ENCODE measurements at regions not wholly inside any gene's neighbourhood (a gene's known extent, or its start where the extent isn't known, plus 50 kb on each side); places are given as distances from the start of the nearest gene placed in this dataset.

DNA sequence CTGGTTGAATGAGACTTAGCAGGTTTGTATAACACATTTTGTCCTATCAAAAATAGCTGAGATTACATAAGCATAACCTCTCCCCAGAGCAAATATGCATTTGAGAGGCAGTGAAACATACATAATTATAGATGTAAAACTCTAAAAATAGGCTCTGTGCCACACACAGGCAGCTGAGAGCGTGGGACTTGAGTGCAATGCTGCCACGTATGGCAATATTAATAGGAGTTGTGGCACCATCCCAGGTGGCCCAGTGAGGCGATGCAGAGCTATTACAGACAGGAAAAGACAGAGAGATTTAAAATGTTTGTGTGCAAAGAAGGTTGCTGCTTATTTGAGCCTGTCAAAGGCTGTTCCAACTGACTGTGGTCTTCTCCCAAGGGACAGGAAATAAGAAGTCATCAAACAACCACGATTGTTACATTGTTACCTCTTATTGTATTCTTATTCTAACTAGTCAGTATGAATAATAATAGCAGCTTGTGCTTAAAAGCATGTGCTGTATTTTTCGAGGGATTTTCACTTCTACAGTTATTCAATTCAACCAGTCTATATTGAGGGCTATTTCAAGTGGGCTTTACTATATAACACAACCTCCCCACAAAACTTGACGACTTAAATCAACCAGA, 116.5 kb downstream of the SALL1 start:
- DNase-seq: no peak

DNA sequence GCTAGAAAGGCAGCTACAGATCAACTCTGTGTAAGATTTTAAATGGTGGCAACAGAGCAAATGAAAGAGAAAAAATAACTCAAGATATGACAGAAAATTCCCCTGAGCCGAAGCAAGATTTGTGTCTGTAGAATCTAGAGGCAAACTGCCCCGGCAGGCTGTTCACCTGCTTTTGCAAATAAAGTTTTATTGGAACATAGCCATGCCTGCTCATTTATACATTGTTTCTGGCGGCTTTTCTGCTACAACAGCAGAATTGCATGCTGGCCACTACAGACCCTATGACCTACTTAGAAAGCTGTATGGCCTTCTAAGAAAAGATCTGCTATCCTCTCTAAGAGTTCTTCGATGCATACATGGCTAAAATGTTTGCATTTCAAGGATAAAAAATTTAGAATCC, 119.5 kb downstream of the SALL1 start:
- DNase-seq: no peak

DNA sequence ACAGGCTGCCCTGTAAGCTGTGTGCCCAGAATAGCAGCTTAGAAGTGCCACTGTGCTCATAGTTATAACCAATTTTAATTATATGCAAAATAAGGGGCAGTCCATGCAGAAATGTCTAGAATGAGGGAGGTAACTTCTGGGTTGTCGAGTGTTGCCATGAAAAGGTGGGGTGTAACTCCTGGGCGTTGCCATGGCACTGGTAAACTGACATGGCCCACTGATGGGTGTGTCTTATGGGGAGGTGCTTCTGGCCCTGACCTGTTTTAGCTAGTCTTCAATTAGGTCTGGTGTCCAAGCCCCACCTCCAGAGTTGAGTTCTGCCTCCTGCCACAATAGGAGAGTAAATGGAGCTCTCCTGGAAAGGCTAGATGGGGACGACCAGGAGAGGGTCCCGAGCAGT, 120.6 kb downstream of the SALL1 start:
- DNase-seq: no peak

DNA sequence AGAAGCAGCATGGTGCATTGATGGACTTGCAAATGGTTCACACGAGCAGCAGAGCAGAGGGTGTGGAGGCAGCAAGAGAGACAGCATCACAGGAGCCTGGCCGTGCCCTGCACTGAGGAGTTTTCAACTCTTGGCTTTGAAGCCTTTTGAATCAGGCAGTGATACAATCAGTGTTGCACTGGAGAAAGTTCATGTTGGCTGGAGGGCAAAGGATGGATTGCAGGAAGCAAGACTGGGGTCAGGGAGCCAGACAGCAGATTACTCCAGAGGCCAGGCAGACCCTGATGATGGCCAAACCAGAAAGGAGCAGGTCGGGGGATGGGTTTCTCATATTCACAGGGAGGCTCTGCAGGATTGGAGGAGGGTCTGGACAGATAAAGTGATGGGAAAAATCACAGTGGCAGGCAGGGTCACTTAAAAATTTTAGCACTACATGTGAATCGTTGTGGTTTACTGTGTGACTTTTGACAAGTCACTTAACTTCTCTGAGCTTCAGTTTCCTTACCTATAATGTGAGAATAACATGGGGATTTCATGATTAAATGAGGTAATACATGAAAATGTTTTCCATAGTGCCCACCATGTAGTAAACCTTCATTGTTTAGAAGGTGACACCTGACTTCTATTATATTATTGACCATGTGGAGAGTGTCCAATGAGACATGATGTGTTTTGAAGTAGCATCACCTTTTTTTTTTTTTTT, 125.3 kb downstream of the SALL1 start:
- DNase-seq: no peak

DNA sequence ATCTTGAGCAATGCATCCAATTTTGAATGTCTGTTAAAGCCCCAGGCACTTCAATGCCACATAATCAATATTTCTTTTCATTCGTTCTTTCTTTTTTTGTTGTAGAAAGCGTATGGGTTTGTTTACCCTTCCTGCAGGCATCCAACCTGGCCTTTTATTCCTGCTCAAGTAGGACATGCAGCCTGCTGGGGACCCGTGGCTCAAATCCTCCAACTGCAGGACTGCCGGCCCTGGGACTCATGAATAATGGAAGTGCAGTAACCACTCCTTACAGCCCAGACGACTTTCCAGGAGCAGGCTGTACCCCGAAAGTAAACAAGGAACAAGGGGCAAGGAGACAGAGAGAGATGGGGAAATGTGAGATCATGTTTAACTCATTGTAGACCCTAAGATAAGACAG, 126.4 kb downstream of the SALL1 start:
- no peak for DNase-seq

DNA sequence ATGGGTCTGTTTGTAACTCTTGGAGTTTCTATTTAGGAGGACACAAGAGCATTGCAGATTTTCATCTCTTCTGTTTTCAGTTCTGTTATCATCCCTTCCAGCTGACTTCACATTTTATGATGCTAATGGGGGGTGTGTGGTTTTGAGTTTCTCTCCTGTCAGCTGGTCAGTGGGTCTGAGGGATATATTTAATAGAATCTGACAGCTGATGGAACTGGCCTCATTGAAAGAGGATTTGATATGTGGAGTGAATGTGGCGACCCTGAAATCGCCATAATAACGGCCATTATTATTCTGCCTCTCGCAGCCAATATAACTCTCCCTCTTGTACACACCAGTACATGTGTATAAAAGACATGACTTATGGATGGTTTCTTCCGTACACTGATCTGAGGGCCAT, 128.1 kb downstream of the SALL1 start:
- no peak for DNase-seq

DNA sequence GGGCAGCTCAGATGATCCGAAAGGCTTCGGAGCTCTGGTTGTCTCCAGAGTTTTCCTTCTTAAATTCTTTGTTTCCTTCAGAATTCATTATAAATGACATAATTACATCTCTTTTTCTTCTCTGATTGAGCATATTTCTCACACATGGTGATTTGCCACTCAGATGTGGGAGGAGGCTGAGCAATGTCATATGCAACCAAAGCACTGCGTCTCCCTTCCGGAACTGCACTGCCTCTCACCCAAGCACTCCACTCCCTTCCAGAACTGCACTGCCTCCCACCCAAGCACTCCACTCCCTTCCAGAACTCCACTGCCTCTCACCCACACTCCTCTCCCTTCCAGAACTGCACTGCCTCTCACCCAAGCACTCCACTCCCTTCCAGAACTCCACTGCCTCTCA, 131.5 kb downstream of the SALL1 start:
- DNase-seq: no peak

DNA sequence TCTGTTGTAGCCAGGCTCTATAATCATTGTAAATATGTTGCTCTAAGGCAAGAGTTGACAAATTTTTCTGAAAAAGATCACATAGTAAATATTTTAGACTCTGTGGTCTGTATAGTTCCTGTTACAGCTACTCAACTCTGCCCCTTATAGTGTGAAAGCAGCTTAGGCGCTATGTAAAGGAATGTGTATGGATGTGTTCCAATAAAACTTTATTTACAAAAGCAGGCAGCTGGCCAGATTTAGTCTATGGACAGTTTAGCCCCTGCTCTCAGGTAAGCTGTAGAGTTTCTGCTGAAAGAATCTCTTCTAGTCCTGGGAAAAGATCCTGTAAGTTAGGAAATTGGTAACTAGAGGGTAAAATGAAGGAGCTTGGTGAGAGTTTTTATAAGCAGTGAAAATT, 133.1 kb downstream of the SALL1 start:
- DNase-seq: no peak

DNA sequence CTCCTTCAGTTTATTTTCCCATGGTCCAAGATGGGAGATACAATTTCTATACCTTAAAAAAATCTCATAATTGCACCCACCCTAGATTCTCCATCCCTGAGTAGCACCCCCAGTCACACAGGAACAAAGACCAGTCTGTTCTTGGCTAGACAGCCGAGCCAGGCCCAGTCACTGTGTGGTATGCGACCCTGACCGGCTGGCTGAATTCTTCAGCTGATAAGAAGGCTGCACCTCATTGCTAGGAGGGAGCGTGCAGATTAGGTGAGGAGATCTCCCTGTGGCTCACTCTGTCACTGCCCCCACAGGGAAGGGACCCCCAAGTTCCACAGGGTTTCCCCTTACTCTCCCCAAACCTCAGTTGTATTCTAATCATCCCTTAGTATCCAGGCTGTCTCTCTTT, 138.7 kb downstream of the SALL1 start:
- DNase-seq: no peak

DNA sequence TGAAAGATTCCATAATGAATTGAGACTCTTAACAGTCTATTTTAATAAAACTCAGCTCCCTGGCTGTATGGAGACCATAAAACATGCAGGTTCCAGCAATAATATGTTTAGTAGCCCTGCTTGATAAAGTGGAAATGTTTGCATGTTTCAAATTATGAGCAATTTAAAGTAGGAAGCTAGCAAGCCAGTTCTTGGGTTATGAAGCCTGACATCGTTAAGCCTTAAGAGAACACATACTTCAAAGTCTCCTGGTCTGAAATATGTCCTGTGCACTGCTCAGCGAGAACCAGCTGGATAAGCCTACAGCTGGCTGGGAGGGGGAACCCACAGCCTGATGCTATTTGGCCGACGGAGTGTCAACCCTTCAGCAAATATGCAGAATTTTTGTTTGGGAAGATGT, 140.3 kb downstream of the SALL1 start:
- no peak for DNase-seq

DNA sequence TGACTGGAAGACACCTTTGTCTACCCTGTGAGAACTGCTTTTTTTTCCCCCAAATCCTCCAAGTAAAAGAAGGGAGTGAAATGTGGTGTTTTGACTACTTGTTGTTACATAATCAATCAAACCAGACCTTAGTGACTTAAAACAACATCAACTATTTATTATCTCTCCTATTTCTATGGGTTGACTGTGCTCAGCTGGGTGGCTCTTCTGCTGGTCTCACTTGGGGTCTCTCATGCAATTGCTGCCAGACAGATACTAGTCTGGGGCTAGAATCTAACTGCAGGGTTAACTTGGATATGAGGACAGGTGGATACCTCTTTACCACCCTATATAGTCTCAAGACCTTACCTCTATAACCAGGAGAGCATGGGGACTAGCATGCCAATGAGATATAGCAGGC, 141.3 kb downstream of the SALL1 start:
- no peak for DNase-seq

DNA sequence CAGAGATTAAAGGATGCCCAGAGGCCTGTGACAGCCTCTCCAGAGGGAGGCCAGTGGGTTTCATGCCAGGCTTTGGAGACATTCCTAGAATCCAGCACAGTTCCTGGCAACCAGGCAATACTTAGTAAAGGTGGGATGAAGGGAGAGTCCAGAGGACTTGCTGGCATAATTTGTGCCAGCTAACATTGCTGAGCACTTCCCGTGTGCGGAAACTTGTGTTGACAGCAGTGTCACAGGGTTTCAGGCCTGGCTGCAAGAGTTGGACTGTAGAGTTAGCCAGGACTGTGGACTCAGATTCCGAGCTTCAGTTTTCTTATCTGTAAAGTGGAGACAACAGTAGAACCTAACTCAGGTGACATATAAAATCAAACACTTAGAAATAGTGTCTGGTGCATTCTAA, 141.7 kb downstream of the SALL1 start:
- DNase-seq: no peak

DNA sequence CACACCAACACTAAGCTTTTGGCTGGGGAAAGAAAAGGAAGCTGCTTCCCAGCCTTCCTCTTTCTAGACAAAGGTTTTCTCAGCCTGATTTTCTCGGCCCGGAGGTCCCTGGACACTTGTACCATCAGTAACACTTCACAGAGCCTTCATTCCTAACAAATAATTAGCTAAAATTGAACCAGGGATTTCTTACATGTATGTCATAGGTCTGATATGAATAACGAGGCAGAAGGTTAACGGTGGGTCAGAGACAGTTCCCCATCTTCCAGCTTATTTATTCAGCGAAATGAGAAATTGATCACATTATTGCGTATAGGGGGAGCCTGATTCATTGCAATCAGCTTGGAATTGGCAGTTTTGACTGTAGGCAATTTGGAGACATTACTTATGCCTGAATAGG, 142.5 kb downstream of the SALL1 start:
- no peak for DNase-seq

DNA sequence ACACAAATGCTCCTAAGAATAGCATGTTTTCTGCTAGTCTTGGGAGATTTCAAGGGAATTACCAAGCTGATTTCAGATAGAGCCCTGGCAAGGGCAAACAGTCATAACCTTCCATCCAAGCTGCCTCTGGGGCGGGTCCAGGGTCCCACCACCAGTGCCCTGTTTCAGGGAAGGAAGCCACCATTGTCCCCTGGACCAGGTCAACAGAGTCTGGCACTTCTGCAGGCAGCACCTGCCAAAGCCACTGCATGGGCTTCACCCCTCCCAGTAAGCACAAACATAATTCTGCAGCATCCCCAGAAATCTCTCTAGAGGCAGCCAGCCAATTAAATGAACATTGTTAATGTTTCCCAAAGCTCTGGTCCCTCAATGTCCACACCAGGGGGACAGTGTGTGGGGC, 143.0 kb downstream of the SALL1 start:
- DNase-seq: no peak

DNA sequence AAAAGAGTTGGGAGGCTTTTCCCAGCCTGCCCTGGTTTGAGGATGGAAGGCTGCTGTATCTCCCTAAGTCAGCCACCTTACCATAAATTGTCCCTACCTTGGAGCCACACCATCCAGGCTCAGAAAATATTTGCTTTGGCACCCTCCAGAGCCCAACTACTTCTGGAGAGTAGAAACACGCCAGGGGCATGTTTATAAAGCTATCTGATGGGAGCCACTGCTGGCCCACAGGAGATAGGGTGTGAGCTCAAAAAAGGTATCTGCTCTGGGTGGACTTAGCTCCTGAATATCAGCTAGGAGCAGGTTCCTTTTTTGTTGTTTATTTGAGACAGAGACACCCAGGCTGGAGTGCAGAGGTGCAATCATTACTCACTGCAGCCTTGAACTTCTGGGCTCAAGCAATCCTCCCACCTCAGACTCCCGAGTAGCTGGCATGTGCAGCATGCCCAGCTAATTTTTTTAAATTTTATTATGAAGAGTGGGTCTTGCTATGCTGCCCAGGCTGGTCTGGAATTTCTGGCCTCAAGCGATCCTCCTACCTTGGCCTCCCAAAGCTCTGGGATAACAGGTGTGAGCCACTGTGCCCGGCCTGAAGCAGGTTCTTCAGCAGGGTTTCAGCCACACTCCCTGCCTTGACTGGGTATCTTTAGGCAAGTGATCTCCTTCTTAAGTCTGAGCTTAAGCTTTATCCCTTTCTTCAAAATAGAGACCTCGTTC, 147.1 kb downstream of the SALL1 start:
- DNase-seq: no peak

DNA sequence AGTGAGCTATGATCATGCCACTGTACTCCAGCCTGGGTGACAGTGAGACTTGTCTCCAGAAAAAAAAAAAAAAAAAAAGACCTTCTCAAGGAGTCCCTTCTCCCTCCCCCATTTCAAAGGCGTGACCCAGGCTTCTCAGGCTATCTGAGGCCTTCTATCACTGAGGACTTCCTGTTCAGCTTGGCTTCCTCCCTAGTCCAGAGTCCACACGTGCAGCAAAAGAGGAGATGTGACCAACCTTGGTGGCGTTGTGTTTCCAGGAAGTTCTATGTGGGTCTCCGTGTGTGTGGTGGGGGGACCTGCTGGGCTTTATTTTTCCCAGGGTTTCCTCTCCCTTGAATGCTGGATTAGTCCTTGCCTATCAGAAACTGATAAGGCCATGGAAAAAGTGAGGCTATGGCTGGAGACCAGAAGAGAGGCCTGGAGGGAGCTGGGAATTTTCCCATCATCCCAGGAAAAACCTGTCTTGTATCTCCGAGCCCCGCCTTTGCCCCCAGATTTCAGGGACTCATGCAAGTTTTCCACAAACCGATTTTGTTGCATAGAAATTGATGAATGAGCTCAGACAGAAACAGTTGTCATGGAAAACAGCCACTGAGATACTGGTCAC, 148.1 kb downstream of the SALL1 start:
- DNase-seq: no peak

DNA sequence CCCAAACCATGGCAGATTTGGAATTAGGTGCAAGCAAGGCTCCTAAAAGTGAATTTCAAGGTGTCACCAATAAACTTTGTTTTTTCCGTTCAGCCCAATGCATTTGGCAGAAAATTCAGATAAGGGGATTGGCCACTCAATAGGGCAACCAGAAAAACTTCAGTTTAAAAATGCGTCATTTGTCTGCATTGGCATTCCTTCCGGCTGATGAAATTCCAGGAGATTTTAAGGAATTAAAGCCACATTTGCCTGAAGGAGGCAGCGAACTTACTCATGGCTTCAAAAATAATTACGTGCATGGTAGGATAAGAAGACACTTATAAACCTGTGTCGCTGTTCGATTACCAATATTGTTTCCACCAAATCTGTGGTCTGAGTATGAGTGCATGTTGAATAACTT, 151.9 kb downstream of the SALL1 start:
- no peak for DNase-seq

DNA sequence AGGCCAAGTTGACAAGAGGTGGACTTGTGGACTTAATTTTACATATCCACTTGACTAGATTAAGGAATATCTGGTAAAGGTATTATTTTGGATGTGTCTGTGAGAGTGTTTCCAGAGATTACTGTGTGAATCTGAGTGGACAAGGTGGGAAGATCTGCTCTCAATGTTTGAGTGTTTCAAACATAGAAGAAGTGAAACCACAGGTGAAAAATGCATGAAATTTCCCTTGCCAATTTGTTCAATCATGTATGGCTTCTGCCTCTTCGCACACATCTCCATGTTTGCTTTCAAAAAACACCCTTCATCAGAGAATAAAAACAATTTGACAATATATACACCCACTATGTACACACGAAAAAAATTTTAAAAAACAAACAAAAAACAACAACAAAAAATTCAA, 152.7 kb downstream of the SALL1 start:
- DNase-seq: no peak

DNA sequence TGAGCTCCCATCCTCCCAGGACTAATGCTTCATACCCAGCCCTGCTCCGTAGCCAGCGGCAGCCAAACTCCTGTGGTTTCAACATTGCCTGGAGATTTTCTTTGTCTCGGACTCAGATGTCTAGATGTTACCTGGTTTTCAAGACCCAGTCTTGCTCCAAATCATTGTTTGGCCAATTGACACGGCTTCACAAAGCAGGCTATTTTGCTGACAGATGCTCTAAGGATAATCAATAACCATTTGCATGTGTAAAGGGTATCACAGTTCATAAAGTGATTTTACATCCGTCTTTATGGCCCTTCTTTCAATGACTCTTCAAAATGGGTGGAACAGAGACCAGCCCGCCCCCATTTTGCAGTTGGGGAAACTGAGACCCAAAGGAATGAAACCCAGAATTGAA, 153.4 kb downstream of the SALL1 start:
- DNase-seq: no peak

DNA sequence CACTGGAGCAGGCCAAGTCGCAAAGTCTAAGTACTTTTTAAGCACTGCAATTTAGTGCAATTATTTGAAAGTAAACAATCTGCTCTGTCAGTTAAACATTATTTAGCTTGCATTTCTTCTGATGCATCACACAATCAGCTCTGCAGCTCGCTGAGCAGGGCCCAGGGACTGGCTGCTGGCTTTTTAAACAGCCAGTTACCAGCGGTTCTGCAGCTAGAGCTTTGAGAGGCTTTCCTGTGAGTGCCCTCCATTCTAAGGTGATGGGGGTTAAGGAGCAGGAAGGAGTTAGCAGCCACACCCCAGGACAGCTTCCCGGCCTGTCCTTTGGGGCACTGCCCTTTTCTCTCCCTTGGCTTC, 154.3 kb downstream of the SALL1 start:
- DNase-seq: no peak

DNA sequence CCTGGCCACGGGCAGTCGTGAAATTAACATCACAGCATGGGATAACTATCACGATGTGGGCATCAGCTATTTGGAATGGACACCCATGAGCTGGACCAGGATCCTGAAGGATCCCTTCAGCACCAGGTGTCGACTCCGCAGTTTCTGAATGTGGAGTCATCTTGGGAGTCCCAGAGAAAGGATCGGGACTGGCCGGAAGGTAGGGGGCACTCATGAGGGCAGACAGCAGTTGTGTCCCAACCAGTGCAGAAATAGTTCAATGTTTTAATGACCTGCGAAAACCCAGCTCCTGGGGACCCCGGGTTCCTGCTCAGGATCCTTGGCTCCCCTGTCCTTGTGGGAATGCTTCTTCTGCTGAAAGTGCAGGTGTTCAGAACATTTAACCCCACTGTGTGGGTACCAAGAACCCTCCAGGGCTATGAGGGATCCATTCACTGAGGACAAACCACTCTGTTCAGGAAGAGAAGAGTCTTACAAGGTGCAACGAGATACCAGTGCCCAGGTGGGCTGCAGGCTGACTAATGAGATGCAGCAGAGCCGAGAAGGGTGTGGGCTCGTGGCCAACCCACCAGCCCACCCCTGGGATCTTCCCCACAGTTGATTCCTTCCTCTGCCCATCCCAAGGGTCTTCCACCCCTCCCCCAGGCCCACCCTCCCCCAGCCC, 154.8 kb downstream of the SALL1 start:
- no peak for DNase-seq

DNA sequence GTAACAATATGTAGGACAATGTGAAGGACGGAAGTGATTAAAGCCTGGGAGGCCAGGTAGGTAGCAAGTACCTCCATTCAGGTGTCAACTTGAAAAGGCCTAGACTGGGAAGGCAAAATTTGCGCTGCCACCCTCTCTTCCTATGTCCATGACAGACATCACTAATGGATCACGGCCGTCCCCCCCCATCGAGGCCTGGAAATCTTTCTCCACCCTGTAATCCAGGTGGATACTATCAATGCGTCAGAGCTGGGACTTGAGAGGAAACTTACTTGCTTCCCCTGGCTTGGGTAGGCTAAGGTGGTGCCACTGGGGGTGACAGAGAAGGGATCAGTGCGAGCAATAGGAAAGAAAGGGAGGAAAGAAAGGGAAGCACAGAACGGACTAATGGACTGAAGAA, 156.1 kb downstream of the SALL1 start:
- DNase-seq: no peak

DNA sequence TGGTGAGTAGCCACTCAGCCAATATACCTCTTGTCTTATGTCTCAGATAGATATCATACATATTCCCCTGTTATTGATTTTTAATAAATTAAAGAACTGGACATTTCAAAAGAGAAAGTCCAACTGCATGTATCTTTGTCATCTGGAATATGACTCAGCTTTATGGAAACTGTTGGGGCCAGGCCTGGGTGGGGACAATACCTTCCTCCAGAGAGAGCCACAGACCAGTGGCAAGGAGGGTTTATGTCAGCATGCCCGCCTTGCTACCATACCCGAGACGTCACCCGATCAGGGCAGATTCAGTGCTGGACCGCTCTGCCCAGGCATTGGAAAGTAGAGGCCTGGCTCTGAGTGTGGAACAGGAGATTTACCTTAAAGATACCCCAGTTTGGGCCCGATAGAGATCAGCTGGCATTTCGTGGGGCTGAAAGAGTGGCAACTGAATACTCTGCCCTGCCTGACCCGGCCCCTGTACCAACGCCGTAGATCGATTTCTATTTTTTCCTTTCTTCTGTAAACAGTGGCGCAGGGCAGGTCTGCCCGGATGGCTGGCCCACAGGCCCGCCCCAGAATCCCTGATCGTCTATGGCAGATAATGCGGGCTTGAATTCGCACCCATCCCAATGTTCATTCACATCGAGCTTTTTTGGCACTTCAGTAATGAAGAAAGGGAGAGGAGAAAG, 158.6 kb downstream of the SALL1 start:
- no peak for DNase-seq
